ENCODE measurements at regions not wholly inside any gene's neighbourhood (a gene's known extent, or its start where the extent isn't known, plus 50 kb on each side); places are given as distances from the start of the nearest gene placed in this dataset.

DNA sequence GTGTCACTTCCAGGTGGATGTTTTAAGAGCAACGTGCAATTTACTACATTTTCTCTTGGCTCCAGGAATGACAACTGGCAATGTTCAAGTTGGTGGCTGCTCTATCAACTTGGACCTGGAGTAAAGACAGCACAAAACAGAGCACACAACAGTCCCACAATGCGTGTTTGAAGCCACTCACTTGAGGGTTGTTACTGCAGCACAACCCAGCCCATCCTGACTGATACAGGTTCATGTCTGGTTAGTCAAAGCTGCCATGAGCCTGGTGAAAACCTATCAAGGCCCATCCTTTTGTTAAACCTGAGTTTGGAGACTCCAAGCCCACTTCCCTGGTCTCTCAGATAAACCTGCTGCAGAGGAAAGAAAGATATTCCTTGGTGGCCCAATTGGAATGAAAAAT, 81.1 kb upstream of the LARP1 start:
- no peak overlapping the region for H2AFZ ChIP-seq (ENCODE audit: low read depth, low read length, poor library complexity, severe bottlenecking)
- ChIA-PET POLR2A (no interaction called here), RAD21 (ENCODE audit: low non-redundant PET in 1 of 2, low total read pairs in 2 of 2, uncharacterized antibody in 2 of 2, unreplicated experiment in 2 of 2) (no interaction called here), CTCF (no interaction called here)
- H3K4me1 ChIP-seq (ENCODE audit: control insufficient read depth in 1 of 2, insufficient read depth in 2 of 2, low read length in 2 of 2): peaks cover 0 to 4% of the 10 kb centered on the region in 2 experiments; a peak in 1 of 4 replicates
- intact Hi-C loops (cut with micrococcal nuclease): no loop called here
- no peak overlapping the region for H3K4me3 ChIP-seq (replicated peaks in 1 of 2; ENCODE audit: low read depth in 1 of 2, low read length in 2 of 2)
- no peaks in the 10 kb centered on the region for H3K27me3 ChIP-seq (ENCODE audit: insufficient read depth, low read length)
- H3K27ac ChIP-seq (ENCODE audit: low read depth, low read length): no peak overlapping the region
- DNase-seq (ENCODE audit: low read depth, low spot score) (no peak), ATAC-seq (no peak)
- TF ChIP-seq POLR2AphosphoS5 (IDR thresholded peaks at IDR 0.05; ENCODE audit: low read depth, low read length): no peak
- TF ChIP-seq TCF7L2 (IDR thresholded peaks at IDR 0.05; ENCODE audit: borderline replicate concordance, extremely low read depth, insufficient read depth, insufficient read length): no peak
- no peak for TF ChIP-seq YY1 (IDR thresholded peaks at IDR 0.05; ENCODE audit: extremely low read depth, insufficient replicate concordance, low read depth, low read length)
- no peak for TF ChIP-seq CEBPB (IDR thresholded peaks at IDR 0.05; ENCODE audit: low read depth)
- TF ChIP-seq FOSL1 (IDR thresholded peaks at IDR 0.05; ENCODE audit: low read depth): no peak
- TF ChIP-seq EZH2phosphoT487 (IDR thresholded peaks at IDR 0.05; ENCODE audit: borderline replicate concordance): no peak
- TF ChIP-seq, protein P1, sequence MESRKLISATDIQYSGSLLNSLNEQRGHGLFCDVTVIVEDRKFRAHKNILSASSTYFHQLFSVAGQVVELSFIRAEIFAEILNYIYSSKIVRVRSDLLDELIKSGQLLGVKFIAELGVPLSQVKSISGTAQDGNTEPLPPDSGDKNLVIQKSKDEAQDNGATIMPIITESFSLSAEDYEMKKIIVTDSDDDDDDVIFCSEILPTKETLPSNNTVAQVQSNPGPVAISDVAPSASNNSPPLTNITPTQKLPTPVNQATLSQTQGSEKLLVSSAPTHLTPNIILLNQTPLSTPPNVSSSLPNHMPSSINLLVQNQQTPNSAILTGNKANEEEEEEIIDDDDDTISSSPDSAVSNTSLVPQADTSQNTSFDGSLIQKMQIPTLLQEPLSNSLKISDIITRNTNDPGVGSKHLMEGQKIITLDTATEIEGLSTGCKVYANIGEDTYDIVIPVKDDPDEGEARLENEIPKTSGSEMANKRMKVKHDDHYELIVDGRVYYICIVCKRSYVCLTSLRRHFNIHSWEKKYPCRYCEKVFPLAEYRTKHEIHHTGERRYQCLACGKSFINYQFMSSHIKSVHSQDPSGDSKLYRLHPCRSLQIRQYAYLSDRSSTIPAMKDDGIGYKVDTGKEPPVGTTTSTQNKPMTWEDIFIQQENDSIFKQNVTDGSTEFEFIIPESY (IDR thresholded peaks at IDR 0.05; ENCODE audit: extremely low read depth, insufficient replicate concordance, low read length): no peak
- TF ChIP-seq SP1 (IDR thresholded peaks at IDR 0.05; ENCODE audit: low read depth): no peak
- TF ChIP-seq EGR1 (IDR thresholded peaks at IDR 0.05; ENCODE audit: low read depth): no peak
- TF ChIP-seq POLR2A (IDR thresholded peaks at IDR 0.05; ENCODE audit: borderline replicate concordance, extremely low read depth, insufficient read depth, insufficient read length): no peak
- no peak for TF ChIP-seq ZFX (IDR thresholded peaks at IDR 0.05)
- TF ChIP-seq JUND (IDR thresholded peaks at IDR 0.05): no peak
- TF ChIP-seq, protein P2, sequence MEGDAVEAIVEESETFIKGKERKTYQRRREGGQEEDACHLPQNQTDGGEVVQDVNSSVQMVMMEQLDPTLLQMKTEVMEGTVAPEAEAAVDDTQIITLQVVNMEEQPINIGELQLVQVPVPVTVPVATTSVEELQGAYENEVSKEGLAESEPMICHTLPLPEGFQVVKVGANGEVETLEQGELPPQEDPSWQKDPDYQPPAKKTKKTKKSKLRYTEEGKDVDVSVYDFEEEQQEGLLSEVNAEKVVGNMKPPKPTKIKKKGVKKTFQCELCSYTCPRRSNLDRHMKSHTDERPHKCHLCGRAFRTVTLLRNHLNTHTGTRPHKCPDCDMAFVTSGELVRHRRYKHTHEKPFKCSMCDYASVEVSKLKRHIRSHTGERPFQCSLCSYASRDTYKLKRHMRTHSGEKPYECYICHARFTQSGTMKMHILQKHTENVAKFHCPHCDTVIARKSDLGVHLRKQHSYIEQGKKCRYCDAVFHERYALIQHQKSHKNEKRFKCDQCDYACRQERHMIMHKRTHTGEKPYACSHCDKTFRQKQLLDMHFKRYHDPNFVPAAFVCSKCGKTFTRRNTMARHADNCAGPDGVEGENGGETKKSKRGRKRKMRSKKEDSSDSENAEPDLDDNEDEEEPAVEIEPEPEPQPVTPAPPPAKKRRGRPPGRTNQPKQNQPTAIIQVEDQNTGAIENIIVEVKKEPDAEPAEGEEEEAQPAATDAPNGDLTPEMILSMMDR (IDR thresholded peaks at IDR 0.05 in 2 of 3, conservative IDR thresholded peaks at IDR 0.05 in 1 of 3; ENCODE audit: borderline replicate concordance in 1 of 3, insufficient read depth in 1 of 3, low read depth in 2 of 3, low read length in 2 of 3): no peak
- TF ChIP-seq SIN3A (IDR thresholded peaks at IDR 0.05; ENCODE audit: low read depth): no peak
- no peak for TF ChIP-seq RAD21 (IDR thresholded peaks at IDR 0.05; ENCODE audit: low read depth)
- TF ChIP-seq, protein P3, sequence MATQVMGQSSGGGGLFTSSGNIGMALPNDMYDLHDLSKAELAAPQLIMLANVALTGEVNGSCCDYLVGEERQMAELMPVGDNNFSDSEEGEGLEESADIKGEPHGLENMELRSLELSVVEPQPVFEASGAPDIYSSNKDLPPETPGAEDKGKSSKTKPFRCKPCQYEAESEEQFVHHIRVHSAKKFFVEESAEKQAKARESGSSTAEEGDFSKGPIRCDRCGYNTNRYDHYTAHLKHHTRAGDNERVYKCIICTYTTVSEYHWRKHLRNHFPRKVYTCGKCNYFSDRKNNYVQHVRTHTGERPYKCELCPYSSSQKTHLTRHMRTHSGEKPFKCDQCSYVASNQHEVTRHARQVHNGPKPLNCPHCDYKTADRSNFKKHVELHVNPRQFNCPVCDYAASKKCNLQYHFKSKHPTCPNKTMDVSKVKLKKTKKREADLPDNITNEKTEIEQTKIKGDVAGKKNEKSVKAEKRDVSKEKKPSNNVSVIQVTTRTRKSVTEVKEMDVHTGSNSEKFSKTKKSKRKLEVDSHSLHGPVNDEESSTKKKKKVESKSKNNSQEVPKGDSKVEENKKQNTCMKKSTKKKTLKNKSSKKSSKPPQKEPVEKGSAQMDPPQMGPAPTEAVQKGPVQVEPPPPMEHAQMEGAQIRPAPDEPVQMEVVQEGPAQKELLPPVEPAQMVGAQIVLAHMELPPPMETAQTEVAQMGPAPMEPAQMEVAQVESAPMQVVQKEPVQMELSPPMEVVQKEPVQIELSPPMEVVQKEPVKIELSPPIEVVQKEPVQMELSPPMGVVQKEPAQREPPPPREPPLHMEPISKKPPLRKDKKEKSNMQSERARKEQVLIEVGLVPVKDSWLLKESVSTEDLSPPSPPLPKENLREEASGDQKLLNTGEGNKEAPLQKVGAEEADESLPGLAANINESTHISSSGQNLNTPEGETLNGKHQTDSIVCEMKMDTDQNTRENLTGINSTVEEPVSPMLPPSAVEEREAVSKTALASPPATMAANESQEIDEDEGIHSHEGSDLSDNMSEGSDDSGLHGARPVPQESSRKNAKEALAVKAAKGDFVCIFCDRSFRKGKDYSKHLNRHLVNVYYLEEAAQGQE (IDR thresholded peaks at IDR 0.05; ENCODE audit: low read depth): no peak
- no peak for TF ChIP-seq SRF (IDR thresholded peaks at IDR 0.05; ENCODE audit: low read depth)
- no peak for TF ChIP-seq ZNF274 (IDR thresholded peaks at IDR 0.05; ENCODE audit: low read depth, low read length)
- TF ChIP-seq, protein P4, sequence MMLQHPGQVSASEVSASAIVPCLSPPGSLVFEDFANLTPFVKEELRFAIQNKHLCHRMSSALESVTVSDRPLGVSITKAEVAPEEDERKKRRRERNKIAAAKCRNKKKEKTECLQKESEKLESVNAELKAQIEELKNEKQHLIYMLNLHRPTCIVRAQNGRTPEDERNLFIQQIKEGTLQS (IDR thresholded peaks at IDR 0.05): no peak
- H3K9me3 ChIP-seq (ENCODE audit: control insufficient read depth in 1 of 2, insufficient read depth in 1 of 2, low read depth in 1 of 2, low read length in 2 of 2): peaks cover 0 to 4% of the 10 kb centered on the region in 2 experiments; a peak in 1 of 4 replicates
- H3K4me2 ChIP-seq (ENCODE audit: low read length): no peak overlapping the region
- H3K9ac ChIP-seq (ENCODE audit: low read length): no peak overlapping the region
- BruUV-seq (replicated peaks): no TSS peak
- H3K9me2 ChIP-seq (ENCODE audit: insufficient read depth): no peaks in the 10 kb centered on the region
- H3K36me3 ChIP-seq (ENCODE audit: control insufficient read depth in 1 of 2, insufficient read depth in 2 of 2, low read length in 2 of 2): no peaks in the 10 kb centered on the region
- H3K79me2 ChIP-seq (ENCODE audit: insufficient read depth, low read length): no peaks in the 10 kb centered on the region
- H4K20me1 ChIP-seq (ENCODE audit: insufficient read depth): no peaks in the 10 kb centered on the region
